GM12873 (cell line): ENCODE measurements at regions not wholly inside any gene's neighbourhood (a gene's known extent, or its start where the extent isn't known, plus 50 kb on each side); places are given as distances from the start of the nearest gene placed in this dataset.

Experiments used
- CTCF ChIP-seq: IDR thresholded peaks from 2 replicates; pipeline ENCODE4 v1.5.1; 2012; ENCODE audit warnings: low read depth, mild to moderate bottlenecking, moderate library complexity, low read length, control low read depth; ENCODE audit not compliant: insufficient read depth; ENCODE audit errors: missing control alignments

- TF ChIP-seq CTCF: no peak
These were observed 257.1 kb upstream of the ZFP64 start for GRCh38 chr20:52448513-52449232.

DNA sequence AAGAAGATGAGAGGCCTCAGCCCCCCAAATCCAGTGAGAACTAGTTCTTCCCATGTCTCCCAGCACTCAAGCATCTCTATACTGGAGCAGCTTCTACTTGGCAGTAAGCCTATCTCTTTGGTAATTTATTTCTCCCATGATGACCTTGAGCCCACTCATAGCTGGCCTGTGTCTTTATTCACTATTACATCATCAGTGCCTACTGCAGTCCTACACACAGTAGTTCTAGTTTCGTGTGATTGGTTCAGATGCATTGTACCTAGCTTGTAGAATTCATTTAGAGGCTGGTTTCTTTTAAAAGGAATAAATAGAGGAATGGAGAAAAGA lies 255.6 kb upstream of the ZFP64 start:
- no peak for TF ChIP-seq CTCF

DNA sequence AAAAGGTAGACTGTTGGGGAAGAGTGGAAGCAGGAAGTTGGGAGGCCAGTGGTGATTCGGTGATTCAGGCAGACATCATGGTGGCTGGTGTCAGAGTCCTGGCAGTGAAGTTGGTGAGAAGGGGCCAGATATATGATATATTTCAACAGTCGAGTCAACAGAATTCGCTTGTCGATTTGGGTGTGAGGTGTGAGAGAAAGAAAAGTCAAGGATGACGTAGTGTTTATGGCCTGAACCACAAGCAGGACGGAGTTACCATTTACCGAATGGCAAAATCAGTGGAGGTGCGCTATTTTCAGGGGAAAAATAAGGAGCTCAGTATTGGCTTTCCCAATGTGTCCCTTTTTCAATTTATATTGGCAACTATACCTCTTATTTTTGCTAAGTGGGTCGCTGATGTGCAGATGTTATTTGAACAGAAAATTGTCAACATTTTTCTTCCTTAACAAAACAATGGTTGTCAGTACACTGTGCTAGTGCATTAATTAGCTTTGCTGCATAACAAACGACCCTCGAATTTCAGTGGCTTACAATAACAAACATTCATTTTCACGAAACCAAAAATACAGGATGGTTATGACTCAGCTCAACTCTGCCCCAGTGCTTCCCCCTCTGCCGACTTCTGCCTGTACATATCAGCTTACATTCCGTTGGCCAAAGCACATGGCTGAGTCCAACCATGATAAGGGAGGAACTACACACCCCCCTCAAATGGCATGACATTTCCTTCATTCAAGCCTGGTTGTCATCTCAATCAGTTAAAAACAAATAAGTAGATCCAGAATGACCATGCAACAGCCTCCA lies 255.0 kb upstream of the ZFP64 start:
- no peak for TF ChIP-seq CTCF

- no peak for TF ChIP-seq CTCF
These were observed 252.9 kb upstream of the ZFP64 start for GRCh38 chr20:52444455-52444854.

DNA sequence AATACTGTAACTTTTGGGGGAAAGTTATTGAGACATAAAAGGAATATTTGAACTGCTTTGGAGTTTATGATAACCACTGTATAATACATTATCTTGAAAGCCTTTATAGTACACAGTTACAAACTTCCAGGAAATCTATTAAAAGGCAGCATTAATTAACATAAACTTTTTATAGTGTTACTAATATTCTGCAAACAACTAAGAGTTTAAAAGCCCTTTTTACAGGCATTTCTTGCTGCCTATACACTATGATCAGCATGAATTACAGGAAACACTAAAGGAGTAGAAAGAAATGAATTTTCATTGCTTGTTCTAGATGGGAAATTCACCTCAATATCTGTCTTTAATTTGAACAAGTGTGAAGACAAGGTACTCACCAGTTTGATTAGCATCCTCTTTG lies 252.3 kb upstream of the ZFP64 start:
- no peak for TF ChIP-seq CTCF

- no peak for TF ChIP-seq CTCF
These were observed 250.1 kb upstream of the ZFP64 start for GRCh38 chr20:52441710-52442109.

DNA sequence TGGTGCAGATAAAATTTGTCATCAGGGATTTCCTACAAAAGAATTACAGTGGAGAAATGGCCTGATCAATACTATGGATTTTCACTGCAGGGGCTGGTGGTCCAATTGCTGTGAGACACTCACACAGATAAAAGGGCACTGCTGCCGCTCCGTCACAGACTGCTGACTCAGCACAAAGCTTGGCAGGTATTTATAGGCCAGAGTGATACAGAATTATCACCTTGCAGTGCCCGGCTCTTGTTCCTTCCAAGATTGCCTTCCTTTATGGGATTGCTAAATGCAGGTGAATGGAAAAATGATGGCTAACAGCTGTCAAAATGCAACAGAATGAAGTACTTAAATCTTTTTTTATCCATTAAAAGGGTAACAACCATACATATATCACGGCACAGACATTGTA lies 247.8 kb upstream of the ZFP64 start:
- no peak for TF ChIP-seq CTCF
